ENCODE measurements at regions not wholly inside any gene's neighbourhood (a gene's known extent, or its start where the extent isn't known, plus 50 kb on each side); places are given as distances from the start of the nearest gene placed in this dataset.

- H3K9me3 Mint-ChIP-seq: peaks cover 43% of the 10 kb centered on the region
- H3K27me3 Mint-ChIP-seq: no peaks in the 10 kb centered on the region
- H3K4me1 Mint-ChIP-seq (ENCODE audit: low read depth): no peaks in the 10 kb centered on the region
- intact Hi-C loops (cut with micrococcal nuclease): no loop called here
- H3K27ac Mint-ChIP-seq: no peak overlapping the region
- H3K4me3 Mint-ChIP-seq: no peak overlapping the region
- H3K36me3 Mint-ChIP-seq (ENCODE audit: low read depth): no peaks in the 10 kb centered on the region
Observed at GRCh38 chr5:103962023-103962422, 399.4 kb upstream of the NUDT12 start.

- Mint-ChIP-seq H3K27ac (no peak overlapping the region), H3K4me1 (ENCODE audit: low read depth) (no peaks in the 10 kb centered on the region), H3K27me3 (no peaks in the 10 kb centered on the region), H3K4me3 (no peak overlapping the region), H3K9me3 (peaks cover 46% of the 10 kb centered on the region), H3K36me3 (ENCODE audit: low read depth) (no peaks in the 10 kb centered on the region)
- intact Hi-C loops (cut with micrococcal nuclease): no loop called here
Observed at GRCh38 chr5:103953601-103954382, 391.2 kb upstream of the NUDT12 start.

- H3K4me1 Mint-ChIP-seq (ENCODE audit: low read depth): no peaks in the 10 kb centered on the region
- peaks cover 26% of the 10 kb centered on the region for H3K9me3 Mint-ChIP-seq
- intact Hi-C loops (cut with micrococcal nuclease): no loop called here
- H3K27me3 Mint-ChIP-seq: no peaks in the 10 kb centered on the region
- no peak overlapping the region for H3K27ac Mint-ChIP-seq
- no peak overlapping the region for H3K4me3 Mint-ChIP-seq
- no peaks in the 10 kb centered on the region for H3K36me3 Mint-ChIP-seq (ENCODE audit: low read depth)
Observed at GRCh38 chr5:103951776-103952175, 389.2 kb upstream of the NUDT12 start.

GRCh38 chr5:103943230-103943629 is 380.6 kb upstream of the NUDT12 start:
- no peaks in the 10 kb centered on the region for H3K27me3 Mint-ChIP-seq
- no peaks in the 10 kb centered on the region for H3K4me1 Mint-ChIP-seq (ENCODE audit: low read depth)
- no peak overlapping the region for H3K4me3 Mint-ChIP-seq
- no peak overlapping the region for H3K27ac Mint-ChIP-seq
- intact Hi-C loops (cut with micrococcal nuclease): no loop called here
- no peaks in the 10 kb centered on the region for H3K36me3 Mint-ChIP-seq (ENCODE audit: low read depth)
- H3K9me3 Mint-ChIP-seq: no peaks in the 10 kb centered on the region

GRCh38 chr5:103942587-103943186 is 380.1 kb upstream of the NUDT12 start:
- H3K4me1 Mint-ChIP-seq (ENCODE audit: low read depth): no peaks in the 10 kb centered on the region
- H3K27ac Mint-ChIP-seq: no peak overlapping the region
- intact Hi-C loops (cut with micrococcal nuclease): no loop called here
- no peaks in the 10 kb centered on the region for H3K36me3 Mint-ChIP-seq (ENCODE audit: low read depth)
- H3K27me3 Mint-ChIP-seq: no peaks in the 10 kb centered on the region
- H3K4me3 Mint-ChIP-seq: no peak overlapping the region
- no peaks in the 10 kb centered on the region for H3K9me3 Mint-ChIP-seq

- intact Hi-C loops (cut with micrococcal nuclease): no loop called here
- Mint-ChIP-seq H3K27ac (no peak overlapping the region), H3K9me3 (no peaks in the 10 kb centered on the region), H3K36me3 (ENCODE audit: low read depth) (no peaks in the 10 kb centered on the region), H3K4me1 (ENCODE audit: low read depth) (no peaks in the 10 kb centered on the region), H3K27me3 (no peaks in the 10 kb centered on the region), H3K4me3 (no peak overlapping the region)
Observed at GRCh38 chr5:103941596-103941995, 379.0 kb upstream of the NUDT12 start.

GRCh38 chr5:103938146-103938695 is 375.6 kb upstream of the NUDT12 start:
- no peaks in the 10 kb centered on the region for H3K4me1 Mint-ChIP-seq (ENCODE audit: low read depth)
- H3K36me3 Mint-ChIP-seq (ENCODE audit: low read depth): no peaks in the 10 kb centered on the region
- H3K9me3 Mint-ChIP-seq: peaks cover 8% of the 10 kb centered on the region
- no peaks in the 10 kb centered on the region for H3K27me3 Mint-ChIP-seq
- intact Hi-C loops (cut with micrococcal nuclease): no loop called here
- no peak overlapping the region for H3K4me3 Mint-ChIP-seq
- no peak overlapping the region for H3K27ac Mint-ChIP-seq

- H3K4me1 Mint-ChIP-seq (ENCODE audit: low read depth): no peaks in the 10 kb centered on the region
Observed at GRCh38 chr5:103929338-103930013, 366.9 kb upstream of the NUDT12 start.

GRCh38 chr5:103927739-103928138 is 365.1 kb upstream of the NUDT12 start:
- H3K4me3 Mint-ChIP-seq: no peak overlapping the region
- H3K9me3 Mint-ChIP-seq: peaks cover 15% of the 10 kb centered on the region
- no peaks in the 10 kb centered on the region for H3K27me3 Mint-ChIP-seq
- no peak overlapping the region for H3K27ac Mint-ChIP-seq
- H3K4me1 Mint-ChIP-seq (ENCODE audit: low read depth): no peaks in the 10 kb centered on the region
- intact Hi-C loops (cut with micrococcal nuclease): no loop called here
- no peaks in the 10 kb centered on the region for H3K36me3 Mint-ChIP-seq (ENCODE audit: low read depth)

More at GRCh38 chr5:103929338-103930013, 366.9 kb upstream of the NUDT12 start:
- intact Hi-C loops (cut with micrococcal nuclease): no loop called here
- no peak overlapping the region for H3K4me3 Mint-ChIP-seq
- no peaks in the 10 kb centered on the region for H3K27me3 Mint-ChIP-seq
- H3K36me3 Mint-ChIP-seq (ENCODE audit: low read depth): no peaks in the 10 kb centered on the region
- peaks cover 15% of the 10 kb centered on the region for H3K9me3 Mint-ChIP-seq
- no peak overlapping the region for H3K27ac Mint-ChIP-seq

- intact Hi-C loops (cut with micrococcal nuclease): no loop called here
- H3K4me1 Mint-ChIP-seq (ENCODE audit: low read depth): no peaks in the 10 kb centered on the region
- peaks cover 12% of the 10 kb centered on the region for H3K9me3 Mint-ChIP-seq
- H3K4me3 Mint-ChIP-seq: no peak overlapping the region
- H3K36me3 Mint-ChIP-seq (ENCODE audit: low read depth): no peaks in the 10 kb centered on the region
- no peaks in the 10 kb centered on the region for H3K27me3 Mint-ChIP-seq
- H3K27ac Mint-ChIP-seq: no peak overlapping the region
Observed at GRCh38 chr5:103923616-103924168, 361.1 kb upstream of the NUDT12 start.

- H3K4me1 Mint-ChIP-seq (ENCODE audit: low read depth): no peaks in the 10 kb centered on the region
- no peaks in the 10 kb centered on the region for H3K9me3 Mint-ChIP-seq
- no peaks in the 10 kb centered on the region for H3K36me3 Mint-ChIP-seq (ENCODE audit: low read depth)
- H3K4me3 Mint-ChIP-seq: no peak overlapping the region
- no peak overlapping the region for H3K27ac Mint-ChIP-seq
- no peaks in the 10 kb centered on the region for H3K27me3 Mint-ChIP-seq
- intact Hi-C loops (cut with micrococcal nuclease): no loop called here
Observed at GRCh38 chr5:103919506-103919905, 356.9 kb upstream of the NUDT12 start.

GRCh38 chr5:103918668-103919367 is 356.2 kb upstream of the NUDT12 start:
- no peak overlapping the region for H3K4me3 Mint-ChIP-seq
- intact Hi-C loops (cut with micrococcal nuclease): no loop called here
- no peaks in the 10 kb centered on the region for H3K36me3 Mint-ChIP-seq (ENCODE audit: low read depth)
- no peaks in the 10 kb centered on the region for H3K27me3 Mint-ChIP-seq
- no peaks in the 10 kb centered on the region for H3K9me3 Mint-ChIP-seq
- no peaks in the 10 kb centered on the region for H3K4me1 Mint-ChIP-seq (ENCODE audit: low read depth)
- H3K27ac Mint-ChIP-seq: no peak overlapping the region

- H3K27ac Mint-ChIP-seq: no peak overlapping the region
- H3K27me3 Mint-ChIP-seq: no peaks in the 10 kb centered on the region
- no peaks in the 10 kb centered on the region for H3K4me1 Mint-ChIP-seq (ENCODE audit: low read depth)
- intact Hi-C loops (cut with micrococcal nuclease): no loop called here
- no peak overlapping the region for H3K4me3 Mint-ChIP-seq
- no peaks in the 10 kb centered on the region for H3K9me3 Mint-ChIP-seq
- H3K36me3 Mint-ChIP-seq (ENCODE audit: low read depth): no peaks in the 10 kb centered on the region
Observed at GRCh38 chr5:103915081-103915480, 352.5 kb upstream of the NUDT12 start.
